Mammary epithelial cell (primary cell): ENCODE measurements at regions not wholly inside any gene's neighbourhood (a gene's known extent, or its start where the extent isn't known, plus 50 kb on each side); places are given as distances from the start of the nearest gene placed in this dataset.

ENCODE experiments used
- EZH2 ChIP-seq: IDR thresholded peaks from 2 replicates; pipeline ENCODE4 v1.6.1; 2012; ENCODE audit warnings: low read length, inconsistent platforms, borderline replicate concordance
- TF ChIP-seq, protein P1 (sequence below), 2 donors: IDR thresholded peaks in 1 of 2; conservative IDR thresholded peaks in 1 of 2; 2 replicates each; pipeline ENCODE4 v1.5.1; 2011 to 2012; ENCODE audit warnings: inconsistent platforms in 2 of 2, low read length in 2 of 2, mild to moderate bottlenecking in 2 of 2, control low read depth in 1 of 2, low read depth in 1 of 2; ENCODE audit not compliant: insufficient read depth in 1 of 2; ENCODE audit errors: extremely low read depth in 1 of 2

DNA sequence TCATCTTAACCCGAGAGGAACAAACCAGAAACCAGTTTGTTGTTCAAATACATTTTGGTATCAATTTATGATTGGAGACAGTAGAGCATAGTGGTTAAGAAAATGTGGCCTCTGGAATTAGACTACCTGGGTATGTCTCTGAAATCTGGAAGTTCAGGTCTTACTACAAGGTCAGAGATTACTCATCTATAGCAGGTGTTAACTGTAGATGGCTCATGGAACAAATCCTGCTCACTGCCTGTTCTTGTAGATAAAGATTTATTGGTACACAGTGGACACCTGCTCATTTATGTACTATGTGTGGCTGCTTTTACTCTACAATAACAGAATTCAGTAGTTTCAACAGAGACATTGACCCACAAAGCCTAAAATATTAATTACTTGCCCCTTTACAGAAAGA, 413.3 kb downstream of the CNTN6 start:
- TF ChIP-seq, protein P1, sequence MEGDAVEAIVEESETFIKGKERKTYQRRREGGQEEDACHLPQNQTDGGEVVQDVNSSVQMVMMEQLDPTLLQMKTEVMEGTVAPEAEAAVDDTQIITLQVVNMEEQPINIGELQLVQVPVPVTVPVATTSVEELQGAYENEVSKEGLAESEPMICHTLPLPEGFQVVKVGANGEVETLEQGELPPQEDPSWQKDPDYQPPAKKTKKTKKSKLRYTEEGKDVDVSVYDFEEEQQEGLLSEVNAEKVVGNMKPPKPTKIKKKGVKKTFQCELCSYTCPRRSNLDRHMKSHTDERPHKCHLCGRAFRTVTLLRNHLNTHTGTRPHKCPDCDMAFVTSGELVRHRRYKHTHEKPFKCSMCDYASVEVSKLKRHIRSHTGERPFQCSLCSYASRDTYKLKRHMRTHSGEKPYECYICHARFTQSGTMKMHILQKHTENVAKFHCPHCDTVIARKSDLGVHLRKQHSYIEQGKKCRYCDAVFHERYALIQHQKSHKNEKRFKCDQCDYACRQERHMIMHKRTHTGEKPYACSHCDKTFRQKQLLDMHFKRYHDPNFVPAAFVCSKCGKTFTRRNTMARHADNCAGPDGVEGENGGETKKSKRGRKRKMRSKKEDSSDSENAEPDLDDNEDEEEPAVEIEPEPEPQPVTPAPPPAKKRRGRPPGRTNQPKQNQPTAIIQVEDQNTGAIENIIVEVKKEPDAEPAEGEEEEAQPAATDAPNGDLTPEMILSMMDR (conservative IDR thresholded peaks at IDR 0.05 in 1 of 2, IDR thresholded peaks at IDR 0.05 in 1 of 2; ENCODE audit: extremely low read depth in 1 of 2, insufficient read depth in 1 of 2, low read depth in 1 of 2, low read length in 2 of 2), result no peak
- no peak for TF ChIP-seq EZH2
